SK-N-SH (cell line): ENCODE measurements at regions not wholly inside any gene's neighbourhood (a gene's known extent, or its start where the extent isn't known, plus 50 kb on each side); places are given as distances from the start of the nearest gene placed in this dataset.

ENCODE experiments used
- POLR2AphosphoS5 ChIP-seq: IDR thresholded peaks from 2 replicates; pipeline ENCODE4 v1.6.1; 2012; ENCODE audit warnings: low read depth, low read length
- TF ChIP-seq, protein P1 (sequence below): fragments of 150-350 bp; IDR thresholded peaks from 2 replicates; pipeline ENCODE4 v1.6.1; 2017; ENCODE audit warnings: antibody characterized with exemption, low read length, low read depth, borderline replicate concordance
- TF ChIP-seq, protein P2 (sequence below): fragments of 200-600 bp; sonication (generic); IDR thresholded peaks from 2 replicates; pipeline ENCODE4 v1.6.1; 2017; ENCODE audit warnings: antibody characterized with exemption, mild to moderate bottlenecking, moderate library complexity
- TF ChIP-seq, protein P3 (sequence below): IDR thresholded peaks from 2 replicates; pipeline ENCODE4 v1.4.0; 2012; ENCODE audit warnings: low read depth
- TF ChIP-seq, protein P4 (sequence below): IDR thresholded peaks from 2 replicates; pipeline ENCODE4; 2012

DNA sequence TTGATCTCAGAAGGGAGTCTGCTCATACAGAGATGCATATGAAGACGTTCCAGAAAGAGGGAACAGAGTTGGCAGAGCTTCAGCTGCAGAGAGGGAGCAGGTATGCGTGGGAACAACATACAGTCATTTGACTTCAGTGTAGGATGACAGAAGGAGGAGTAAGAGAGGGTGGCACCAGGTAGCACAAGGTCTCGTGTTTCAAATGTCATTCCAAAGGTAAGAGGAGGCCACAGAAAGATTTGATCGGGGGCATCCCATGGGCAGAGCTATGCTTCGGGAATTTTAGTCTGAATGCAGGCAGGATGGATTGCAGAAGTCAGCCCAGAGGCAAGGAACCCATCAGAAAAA is 367.1 kb downstream of the CDK5RAP2 start:
- TF ChIP-seq, protein P1, sequence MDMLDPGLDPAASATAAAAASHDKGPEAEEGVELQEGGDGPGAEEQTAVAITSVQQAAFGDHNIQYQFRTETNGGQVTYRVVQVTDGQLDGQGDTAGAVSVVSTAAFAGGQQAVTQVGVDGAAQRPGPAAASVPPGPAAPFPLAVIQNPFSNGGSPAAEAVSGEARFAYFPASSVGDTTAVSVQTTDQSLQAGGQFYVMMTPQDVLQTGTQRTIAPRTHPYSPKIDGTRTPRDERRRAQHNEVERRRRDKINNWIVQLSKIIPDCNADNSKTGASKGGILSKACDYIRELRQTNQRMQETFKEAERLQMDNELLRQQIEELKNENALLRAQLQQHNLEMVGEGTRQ = no peak
- TF ChIP-seq, protein P2, sequence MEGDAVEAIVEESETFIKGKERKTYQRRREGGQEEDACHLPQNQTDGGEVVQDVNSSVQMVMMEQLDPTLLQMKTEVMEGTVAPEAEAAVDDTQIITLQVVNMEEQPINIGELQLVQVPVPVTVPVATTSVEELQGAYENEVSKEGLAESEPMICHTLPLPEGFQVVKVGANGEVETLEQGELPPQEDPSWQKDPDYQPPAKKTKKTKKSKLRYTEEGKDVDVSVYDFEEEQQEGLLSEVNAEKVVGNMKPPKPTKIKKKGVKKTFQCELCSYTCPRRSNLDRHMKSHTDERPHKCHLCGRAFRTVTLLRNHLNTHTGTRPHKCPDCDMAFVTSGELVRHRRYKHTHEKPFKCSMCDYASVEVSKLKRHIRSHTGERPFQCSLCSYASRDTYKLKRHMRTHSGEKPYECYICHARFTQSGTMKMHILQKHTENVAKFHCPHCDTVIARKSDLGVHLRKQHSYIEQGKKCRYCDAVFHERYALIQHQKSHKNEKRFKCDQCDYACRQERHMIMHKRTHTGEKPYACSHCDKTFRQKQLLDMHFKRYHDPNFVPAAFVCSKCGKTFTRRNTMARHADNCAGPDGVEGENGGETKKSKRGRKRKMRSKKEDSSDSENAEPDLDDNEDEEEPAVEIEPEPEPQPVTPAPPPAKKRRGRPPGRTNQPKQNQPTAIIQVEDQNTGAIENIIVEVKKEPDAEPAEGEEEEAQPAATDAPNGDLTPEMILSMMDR = no peak
- no peak for TF ChIP-seq POLR2AphosphoS5
- TF ChIP-seq, protein P3, sequence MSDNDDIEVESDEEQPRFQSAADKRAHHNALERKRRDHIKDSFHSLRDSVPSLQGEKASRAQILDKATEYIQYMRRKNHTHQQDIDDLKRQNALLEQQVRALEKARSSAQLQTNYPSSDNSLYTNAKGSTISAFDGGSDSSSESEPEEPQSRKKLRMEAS = no peak
- TF ChIP-seq, protein P4, sequence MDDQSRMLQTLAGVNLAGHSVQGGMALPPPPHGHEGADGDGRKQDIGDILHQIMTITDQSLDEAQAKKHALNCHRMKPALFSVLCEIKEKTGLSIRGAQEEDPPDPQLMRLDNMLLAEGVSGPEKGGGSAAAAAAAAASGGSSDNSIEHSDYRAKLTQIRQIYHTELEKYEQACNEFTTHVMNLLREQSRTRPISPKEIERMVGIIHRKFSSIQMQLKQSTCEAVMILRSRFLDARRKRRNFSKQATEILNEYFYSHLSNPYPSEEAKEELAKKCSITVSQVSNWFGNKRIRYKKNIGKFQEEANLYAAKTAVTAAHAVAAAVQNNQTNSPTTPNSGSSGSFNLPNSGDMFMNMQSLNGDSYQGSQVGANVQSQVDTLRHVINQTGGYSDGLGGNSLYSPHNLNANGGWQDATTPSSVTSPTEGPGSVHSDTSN = no peak
